NOMO-1 (cell line): ENCODE measurements at regions not wholly inside any gene's neighbourhood (a gene's known extent, or its start where the extent isn't known, plus 50 kb on each side); places are given as distances from the start of the nearest gene placed in this dataset.

Experiments
- DNase-seq, 2 experiments: peaks; one replicate each; lab custom pipeline; 2025; ENCODE audit not compliant: unreplicated experiment in 2 of 2; lab: John Stamatoyannopoulos, UW

DNA sequence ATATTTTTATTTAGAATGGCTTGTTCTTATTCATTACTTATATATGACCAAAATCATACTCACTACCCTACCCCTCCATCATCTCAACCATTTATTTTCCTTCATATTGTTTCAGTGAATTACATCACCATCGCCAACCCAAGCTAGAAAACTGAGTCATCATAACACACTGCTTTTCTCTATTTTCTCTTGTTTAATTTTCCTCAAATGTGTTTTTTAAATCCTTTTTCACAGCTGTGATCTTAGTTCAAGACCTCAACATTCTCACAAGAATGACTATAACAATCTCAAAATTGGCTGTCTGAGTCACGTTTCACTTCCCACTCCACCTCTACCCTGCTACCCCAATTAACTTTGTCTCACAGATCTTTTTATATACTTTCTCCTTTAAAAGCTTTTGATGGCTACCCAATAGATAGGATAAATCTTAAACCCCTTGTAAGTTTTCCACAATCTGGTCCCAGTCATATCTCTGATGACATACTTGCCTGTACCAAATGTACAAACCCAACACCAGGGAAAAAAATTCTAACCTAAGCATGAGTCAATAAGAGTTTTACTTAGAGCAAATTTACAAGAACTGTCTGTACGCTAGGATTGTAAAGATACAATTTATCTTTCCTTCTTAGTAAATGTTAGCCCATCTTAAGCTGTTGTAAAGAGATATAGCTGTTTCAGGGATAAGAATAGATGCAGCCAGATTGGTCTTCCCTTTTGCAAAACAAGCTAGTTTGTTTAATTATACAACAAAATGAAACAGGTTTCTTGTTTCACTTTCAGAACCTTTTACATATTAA, 635.1 kb upstream of the SLC39A10 start:
- peak; percentile 0 to 57 for DNase-seq

DNA sequence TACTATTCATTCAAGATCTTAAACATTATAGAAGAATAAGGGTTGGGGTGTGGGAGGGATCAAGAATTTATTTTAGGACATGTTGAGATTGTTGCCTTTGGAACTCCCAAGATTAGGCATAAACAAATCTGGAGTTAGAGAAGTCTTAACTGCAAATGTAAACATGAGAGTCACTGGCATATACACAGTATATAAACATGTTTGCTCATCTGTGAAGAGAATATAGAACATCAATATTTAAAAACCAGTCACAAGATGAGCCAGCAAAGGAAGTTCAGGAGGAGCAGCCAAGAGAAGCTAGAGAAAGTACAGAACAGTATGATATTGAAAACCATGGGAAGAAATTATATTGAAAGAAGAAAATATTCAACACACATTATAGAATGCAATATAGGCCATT, 638.6 kb upstream of the SLC39A10 start:
- no peak for DNase-seq

DNA sequence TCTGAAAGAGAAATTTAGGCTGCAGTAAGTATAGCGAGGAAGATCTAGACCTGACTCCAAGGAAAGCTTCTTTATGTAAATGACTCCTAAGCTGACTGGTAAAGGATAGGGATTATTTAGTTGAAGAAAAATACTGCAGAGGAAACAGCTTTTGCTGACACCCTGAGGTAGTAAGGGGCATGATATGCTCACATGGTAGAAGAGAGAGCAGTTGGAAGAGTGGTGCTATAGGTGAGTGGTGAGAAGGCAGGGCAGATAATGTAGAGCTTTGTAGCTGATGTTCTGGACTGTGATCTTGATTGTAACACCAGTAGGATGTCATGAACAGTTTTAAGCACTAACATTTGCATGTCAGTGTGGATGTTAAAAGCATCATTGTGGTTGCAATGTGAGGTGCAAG, 639.1 kb upstream of the SLC39A10 start:
- no peak for DNase-seq

DNA sequence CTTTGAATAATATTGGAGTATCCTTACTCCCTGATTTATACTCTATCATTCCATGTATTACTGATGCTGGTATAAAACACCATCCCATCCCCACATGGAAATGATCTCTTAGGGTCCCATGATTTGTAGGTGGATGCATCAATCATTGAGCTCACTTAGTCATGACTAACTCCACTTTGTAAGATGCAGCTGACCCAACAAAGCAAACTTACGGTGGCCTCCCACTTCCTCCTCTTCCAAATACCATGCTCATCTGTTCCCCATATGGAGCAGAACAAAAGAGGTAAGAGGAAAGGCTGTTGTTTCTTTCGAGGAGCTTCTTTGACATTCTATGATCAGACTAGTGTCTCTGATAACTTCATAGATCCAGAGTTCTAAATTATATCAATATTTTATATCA, 640.2 kb upstream of the SLC39A10 start:
- DNase-seq, result no peak

DNA sequence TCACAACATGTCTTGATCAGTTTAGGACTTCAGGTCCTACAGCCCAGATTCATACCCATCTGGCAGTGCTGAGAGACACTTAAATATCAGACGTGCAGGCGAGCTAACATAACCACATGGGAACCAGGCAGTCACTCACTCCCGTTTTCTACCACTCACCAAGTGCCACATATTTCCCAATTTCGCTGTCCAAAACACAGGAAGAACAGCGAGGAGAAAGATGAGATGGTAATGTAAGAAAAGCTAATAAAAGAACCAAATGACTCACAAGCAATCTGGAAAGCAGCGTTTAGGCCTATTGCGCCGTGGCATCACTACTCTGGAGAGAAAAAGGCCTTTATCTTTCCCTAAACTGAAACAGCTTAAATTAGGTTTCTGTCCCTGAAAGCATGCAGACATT, 647.8 kb upstream of the SLC39A10 start:
- no peak for DNase-seq

DNA sequence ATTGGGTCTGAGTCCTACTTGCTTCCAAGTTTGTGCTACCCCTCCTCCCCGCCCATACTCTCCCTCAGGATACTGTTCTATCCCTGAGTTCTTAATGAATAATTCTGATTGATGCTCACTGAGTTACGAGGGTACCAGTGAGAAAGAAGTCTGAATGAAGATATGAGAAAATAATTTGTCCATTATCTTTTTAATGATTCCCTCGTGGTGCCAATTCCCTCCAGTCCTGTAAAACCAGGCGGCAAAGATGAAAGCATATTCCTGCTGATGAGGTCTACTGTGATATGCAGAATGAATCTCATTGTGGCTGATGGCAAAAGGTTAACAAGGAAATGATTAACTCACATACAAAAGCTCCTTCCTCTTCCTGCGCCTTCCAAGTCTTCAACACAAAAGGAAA, 650.2 kb upstream of the SLC39A10 start:
- DNase-seq, result no peak

DNA sequence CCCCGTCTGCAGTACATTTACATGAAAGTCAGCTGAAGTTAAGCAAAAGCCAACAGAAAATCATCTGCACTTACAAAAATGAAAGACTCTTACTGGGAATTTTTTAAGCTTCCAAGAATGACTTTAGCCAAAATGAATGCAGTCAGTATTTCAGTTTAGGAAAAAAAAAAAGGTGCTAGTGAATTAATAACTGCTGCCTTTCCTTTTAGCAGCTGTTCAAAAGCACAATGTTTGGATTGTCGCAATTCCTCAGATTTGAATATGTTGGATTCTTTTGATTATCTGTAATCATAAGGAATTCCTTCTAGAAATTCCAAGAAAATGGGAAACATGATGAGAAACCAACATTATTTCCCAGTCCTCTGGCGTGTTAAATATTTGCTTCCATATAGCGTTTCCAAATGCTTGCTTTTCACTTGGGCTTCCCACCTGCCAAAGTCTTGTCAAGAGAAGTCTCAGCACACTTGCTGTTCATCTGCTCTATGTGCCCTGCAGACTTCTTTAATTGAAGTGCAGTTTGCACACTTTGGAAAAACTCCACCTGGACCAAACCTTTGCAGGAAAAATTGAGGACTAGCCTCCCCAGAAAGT, 653.0 kb upstream of the SLC39A10 start:
- DNase-seq, result no peak

DNA sequence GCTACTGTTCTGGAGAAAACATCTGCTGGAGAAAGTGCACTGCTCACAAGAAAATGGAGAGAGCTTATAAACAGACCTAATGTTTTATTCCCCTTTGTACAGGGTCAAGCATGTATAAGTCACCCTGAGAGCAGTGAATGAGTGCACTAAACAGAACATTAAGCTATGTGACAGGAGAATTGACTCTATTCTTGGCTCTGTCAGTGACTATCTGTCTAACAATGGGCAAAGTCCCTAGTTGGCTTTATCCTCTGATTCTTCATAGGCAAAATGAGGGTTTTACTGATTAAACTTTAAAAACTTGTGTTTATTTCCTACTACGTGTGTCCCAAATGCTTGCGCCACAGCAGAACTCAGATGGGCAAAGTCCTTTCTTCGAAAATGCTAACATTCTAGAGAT, 655.1 kb upstream of the SLC39A10 start:
- no peak for DNase-seq

DNA sequence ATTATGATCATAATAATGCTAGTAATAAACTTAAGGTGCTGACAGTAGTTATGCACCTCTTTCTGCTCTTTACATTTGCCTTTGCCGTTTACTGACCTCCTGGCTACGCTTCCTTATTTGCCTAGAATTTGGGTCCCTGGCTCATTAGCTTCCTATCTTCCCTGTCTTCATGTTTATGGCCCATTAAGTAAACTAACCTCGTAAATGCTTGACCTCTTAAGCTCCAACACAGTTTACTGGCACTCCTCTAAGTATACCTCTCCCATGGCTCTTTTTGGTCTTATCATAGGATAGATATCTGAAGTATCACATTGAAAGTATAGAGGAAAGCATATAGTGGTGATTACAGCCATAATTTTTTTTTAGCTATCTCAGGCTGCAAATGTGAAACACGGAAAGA, 657.3 kb upstream of the SLC39A10 start:
- no peak for DNase-seq

DNA sequence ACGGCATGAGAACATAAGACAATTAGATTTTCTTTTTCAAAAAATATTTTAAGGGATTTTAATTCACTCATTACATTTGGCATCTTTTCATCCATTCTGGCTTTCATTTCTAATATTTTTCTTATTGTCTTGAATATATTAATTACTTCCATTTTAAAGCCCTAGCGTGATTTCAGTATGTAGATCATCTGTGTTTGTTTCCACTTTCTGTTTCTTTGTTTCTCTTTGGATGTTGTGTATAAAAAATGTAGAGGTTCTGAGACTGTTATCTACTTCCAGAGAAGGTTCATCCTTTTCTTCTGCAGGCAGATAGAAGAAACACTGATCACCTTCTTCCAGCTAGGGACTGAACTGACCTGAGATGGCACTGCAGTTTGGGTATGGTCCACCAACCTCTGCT, 664.4 kb upstream of the SLC39A10 start:
- DNase-seq, result no peak

DNA sequence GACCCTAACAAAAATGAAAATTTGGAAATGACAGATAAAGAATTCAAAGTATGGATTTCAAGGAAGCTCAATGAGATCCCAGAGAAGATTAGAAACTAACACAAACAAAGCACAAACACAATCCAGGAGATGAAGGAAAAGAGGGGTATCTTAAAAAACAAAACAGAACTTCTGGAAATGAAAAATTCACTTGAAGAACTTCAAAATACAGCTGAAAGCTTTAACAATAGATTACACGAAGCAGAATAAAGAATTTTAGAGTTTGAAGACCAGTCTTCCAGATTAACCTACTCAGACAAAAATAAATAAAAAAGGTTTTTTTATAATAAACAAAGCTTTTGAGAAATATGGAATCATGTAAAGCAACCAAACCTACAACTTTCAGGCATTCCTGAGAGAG, 671.8 kb upstream of the SLC39A10 start:
- no peak for DNase-seq

DNA sequence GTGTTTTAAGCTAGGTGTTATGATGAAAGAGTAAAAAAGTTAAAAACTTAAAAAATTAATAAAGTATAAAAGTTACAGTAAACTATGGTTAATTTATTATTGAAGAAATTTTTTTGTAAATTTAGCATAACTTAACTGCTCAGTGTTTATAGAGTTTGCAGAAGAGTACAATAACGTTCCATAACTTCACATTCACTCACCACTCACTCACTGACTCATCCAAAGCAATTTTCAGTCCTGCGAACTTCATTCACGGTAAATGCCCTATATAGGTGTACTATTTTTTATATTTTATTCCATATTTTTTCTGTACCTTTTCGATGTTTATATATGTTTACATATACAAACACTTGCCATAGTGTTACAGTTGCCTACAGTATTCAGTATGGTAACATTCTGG, 694.8 kb upstream of the SLC39A10 start:
- DNase-seq, result no peak

DNA sequence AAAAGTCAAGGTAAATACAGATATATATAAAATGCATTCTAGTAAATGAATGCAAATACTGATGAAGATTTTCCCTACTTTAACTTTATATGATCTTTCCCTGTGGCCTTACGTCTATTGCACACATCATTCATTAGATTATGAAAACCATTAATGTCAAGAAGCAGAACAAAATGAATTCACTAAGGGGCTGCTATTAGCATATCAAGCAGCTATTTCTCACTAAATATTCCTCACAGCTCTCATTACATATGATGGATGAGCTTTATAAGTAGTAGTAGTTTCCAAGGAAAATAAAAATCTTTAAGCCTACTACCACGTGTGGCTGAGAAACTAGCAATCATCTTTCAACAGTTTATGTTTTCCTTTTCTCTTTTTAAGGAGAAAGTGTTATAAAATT, 702.8 kb upstream of the SLC39A10 start:
- DNase-seq, result no peak

DNA sequence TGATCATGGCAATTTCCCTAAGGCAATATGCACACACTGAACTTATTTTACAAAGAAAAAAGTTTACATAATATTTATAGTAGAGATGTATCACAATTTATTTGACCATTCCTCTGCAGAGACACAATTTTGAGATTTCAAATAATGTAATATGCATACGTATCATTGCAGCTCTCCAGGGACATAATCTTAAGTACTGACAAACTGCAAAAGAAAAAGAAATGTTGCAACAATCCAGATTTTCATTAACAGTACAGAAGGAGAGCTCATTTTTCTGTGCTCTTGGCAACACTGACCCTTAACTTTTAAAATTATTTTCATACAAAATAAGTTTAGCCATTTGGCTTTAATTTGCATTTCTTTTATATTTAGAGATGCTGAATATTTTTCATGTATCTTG, 710.2 kb upstream of the SLC39A10 start:
- DNase-seq, result no peak

DNA sequence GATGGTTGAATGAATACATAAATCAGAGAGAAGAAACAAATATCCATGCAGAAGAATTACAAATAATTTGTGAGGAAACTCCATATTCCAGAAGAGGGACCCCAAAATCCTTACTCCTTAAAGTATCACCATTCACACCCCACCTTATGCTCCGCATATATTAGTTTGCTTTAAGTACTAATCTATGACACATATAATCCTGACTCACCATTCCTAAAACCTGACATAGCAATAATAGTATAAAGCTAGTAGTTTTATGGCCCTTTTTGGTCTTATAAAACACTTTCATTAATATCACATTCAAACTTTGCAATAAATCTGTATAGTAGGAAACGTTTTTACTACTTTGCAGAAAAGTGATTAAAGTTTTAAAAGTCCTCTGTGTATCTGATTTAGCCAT, 719.0 kb upstream of the SLC39A10 start:
- no peak for DNase-seq

DNA sequence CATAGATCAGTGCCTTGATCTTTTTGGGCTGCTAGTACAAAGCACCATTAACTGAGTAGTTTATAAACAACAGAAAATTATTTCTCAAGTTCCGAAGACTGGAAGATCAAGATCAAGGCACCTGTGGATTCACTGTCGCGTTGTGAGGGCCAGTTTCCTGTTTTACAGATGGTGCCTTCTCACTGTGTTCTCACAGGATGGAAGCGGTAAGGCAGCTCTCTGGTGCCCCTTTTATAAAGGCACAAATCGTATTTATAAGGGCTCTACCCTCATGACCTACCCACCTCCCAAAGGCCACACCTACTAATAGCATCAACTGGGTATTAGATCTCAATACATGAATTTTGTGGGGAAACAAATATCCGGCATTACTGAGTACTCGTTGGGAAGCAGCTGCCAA, 729.5 kb upstream of the SLC39A10 start:
- no peak for DNase-seq

DNA sequence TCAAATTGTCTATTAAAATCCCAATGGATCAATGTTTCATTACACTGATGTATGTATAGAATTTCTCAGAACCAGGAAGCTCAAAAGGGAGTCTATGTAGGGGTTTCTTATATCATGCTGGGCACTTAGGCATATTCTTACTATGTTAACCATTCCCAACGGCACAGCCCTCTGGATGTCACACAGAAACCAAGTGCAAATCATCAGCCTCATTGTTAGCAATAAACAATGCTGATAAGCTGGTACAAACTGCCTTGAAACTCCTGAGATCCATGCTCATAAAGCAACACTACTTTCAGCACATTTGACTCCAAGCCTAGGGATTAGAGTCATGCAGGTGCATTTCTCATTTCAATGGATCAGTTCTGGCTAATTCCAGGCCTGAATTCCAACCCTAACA, 730.2 kb upstream of the SLC39A10 start:
- DNase-seq, result no peak

DNA sequence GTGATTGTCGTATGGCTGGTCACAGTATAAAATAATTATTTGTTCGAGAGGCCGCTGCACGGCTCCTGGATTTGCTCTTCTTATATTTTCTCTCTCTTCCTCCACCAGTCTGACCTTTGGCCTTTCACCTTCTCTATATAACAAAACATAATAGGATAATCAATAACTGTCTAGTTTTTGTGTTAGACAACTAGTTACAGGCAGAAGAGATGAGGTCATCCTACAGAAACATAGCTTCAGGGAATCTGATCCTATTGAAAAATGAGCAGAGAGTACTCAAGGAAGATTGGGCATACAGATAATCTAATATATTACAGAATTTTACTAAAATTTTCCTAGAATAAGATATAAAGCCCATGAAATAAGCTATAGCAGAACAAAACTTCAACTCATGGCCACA, 731.3 kb upstream of the SLC39A10 start:
- no peak for DNase-seq

DNA sequence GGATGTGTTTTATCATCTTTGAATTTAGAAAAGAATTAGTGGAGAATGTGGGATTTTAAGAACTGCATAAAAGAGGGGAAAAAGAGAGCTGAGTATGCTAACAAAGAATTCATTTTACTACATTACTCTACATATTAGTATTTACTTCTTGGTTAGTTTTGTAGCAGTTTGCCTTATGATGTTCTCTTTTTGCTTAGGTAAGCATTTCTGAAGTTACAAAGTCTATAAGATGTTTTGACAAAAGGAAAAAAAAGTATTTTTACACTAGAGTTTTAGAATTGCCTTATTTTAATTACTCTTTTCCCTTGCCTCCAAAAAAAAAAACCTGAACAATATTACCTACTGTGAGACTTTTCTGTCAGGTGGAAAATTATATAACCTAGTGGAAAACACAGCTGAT, 739.5 kb upstream of the SLC39A10 start:
- DNase-seq, result no peak

DNA sequence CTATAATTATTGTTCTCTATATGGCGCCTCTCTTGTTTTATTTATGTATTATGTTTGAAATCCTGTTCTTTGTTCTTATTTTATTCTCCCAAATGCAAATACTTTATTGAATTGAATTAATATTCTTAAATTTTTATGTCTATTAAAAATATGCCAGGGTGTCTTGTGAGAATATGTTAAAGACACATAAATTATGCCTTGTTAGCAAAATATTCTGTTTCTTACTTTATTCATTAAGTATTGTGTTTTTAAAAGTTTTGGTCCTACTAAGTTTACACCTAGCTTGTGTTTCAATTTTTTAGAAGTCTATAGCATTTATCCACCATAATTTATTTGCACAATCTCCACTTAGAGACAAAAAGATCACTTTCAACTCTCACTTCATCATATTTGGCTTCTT, 741.5 kb upstream of the SLC39A10 start:
- DNase-seq, result no peak

DNA sequence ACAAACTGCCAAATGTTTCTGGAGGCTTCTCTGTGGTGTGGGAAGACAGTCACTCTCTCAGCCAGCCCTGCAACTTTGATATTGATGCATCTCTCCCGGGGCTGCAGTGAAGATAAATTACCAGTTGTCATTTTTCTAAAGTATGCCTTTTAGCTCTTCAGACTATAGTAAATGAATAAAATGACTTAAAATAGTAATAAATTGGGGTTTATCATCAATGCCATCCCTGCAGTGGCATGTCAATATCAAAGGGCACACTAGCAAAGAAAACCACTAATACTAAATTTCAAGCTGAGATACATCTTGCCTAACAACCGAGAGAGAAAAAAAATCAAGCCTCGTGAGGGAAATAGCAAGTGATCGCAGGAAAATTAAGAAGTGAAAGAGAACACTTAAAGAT, 749.5 kb upstream of the SLC39A10 start:
- DNase-seq, result no peak

DNA sequence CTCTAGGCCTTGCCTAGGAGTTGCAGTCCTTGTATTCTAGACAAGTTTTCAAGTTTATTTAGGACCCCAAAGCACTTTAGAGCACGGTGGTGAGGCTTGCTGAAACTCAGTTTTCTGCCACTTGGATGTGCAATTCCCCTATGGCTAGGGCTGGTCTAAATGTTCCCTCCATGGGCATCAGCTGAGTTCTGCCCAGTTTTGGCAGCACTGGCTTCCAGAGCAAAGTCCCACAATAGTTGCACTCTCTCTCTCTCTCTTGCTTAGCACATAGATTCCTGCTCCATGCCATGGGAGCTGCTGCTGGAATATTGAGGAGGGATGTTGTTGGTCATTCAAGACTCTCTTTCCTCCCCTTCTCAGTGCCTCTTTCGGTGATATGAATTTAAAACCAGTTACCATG, 760.2 kb upstream of the SLC39A10 start:
- no peak for DNase-seq

DNA sequence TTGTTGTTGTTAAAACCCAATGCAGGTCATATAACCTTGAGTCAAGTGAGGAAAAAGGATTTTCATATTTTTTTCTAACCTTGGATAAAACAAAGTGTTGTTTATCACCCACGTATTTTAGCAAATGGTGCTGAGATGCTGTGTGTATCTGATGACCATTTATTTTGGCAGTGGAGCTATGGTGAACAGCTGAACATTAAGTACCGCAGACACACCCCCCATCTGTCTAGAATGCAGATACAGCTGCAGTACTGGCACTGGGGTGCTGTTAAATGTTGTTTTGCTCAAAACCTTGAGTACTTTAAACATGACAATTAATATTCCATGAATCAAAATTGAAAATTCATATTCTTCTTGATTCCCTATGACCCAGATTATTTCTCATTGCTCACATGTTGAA, 773.3 kb upstream of the SLC39A10 start:
- no peak for DNase-seq
